SK-N-MC (cell line): ENCODE measurements at regions not wholly inside any gene's neighbourhood (a gene's known extent, or its start where the extent isn't known, plus 50 kb on each side); places are given as distances from the start of the nearest gene placed in this dataset.
A peak's percentile ranks its signal among the peaks of the same experiment; 100 is the strongest.

Experiments
- DNase-seq: peaks from one replicate; pipeline ENCODE4 v3.0.0-alpha.2; 2011; ENCODE audit warnings: low read depth, low spot score
- H3K27ac ChIP-seq: fragments of 200-600 bp; sonication (generic); 2 replicates; pipeline ENCODE4 v1.5.1; 2016; ENCODE audit warnings: mixed run types
- H3K36me3 ChIP-seq: fragments of 200-600 bp; sonication (generic); 2 replicates; pipeline ENCODE4 v1.6.1; 2017; ENCODE audit warnings: antibody characterized with exemption, low read length, mixed read lengths; ENCODE audit not compliant: insufficient read depth
- H3K4me3 ChIP-seq: fragments of 200-600 bp; sonication (generic); 2 replicates; pipeline ENCODE4 v1.5.1; 2016
- H3K9ac ChIP-seq: fragments of 200-600 bp; sonication (generic); 2 replicates; pipeline ENCODE4 v1.8.0; 2017; ENCODE audit warnings: mixed run types, mixed read lengths; ENCODE audit not compliant: insufficient read length
- H3K9me3 ChIP-seq: fragments of 200-600 bp; sonication (generic); 2 replicates; pipeline ENCODE4 v1.6.1; 2017; ENCODE audit warnings: low read depth, mild to moderate bottlenecking, antibody characterized with exemption, low read length, moderate library complexity, mixed read lengths
- EZH2 ChIP-seq: fragments of 200-600 bp; sonication (generic); IDR thresholded peaks from one replicate; pipeline ENCODE4 v1.6.1; 2017; ENCODE audit warnings: antibody characterized with exemption
- FOXP2 ChIP-seq: optimal IDR thresholded peaks from 2 replicates; pipeline ENCODE3; 2011; ENCODE audit warnings: mild to moderate bottlenecking, moderate library complexity; ENCODE audit not compliant: insufficient read depth; ENCODE audit errors: extremely low read length, control extremely low read depth
- POLR2AphosphoS5 ChIP-seq: IDR thresholded peaks from 2 replicates; pipeline ENCODE4 v1.6.1; 2012; ENCODE audit warnings: mild to moderate bottlenecking, low read depth, low read length, borderline replicate concordance

GRCh38 chr16:26688699-26689098 is 378.0 kb upstream of the C16orf82 start:
- TF ChIP-seq EZH2, result no peak
- TF ChIP-seq FOXP2, result no peak
- TF ChIP-seq POLR2AphosphoS5, result no peak
- Histone ChIP-seq H3K36me3 (no peaks in the 10 kb centered on the region), H3K4me3 (no peak overlapping the region), H3K9ac (no peak overlapping the region), H3K9me3 (no peaks in the 10 kb centered on the region), H3K27ac (no peak overlapping the region)
- DNase-seq, result no peak

- DNase-seq, result no peak
- Histone ChIP-seq H3K9me3 (no peaks in the 10 kb centered on the region), H3K4me3 (no peak overlapping the region), H3K36me3 (no peaks in the 10 kb centered on the region), H3K27ac (no peak overlapping the region), H3K9ac (no peak overlapping the region)
- TF ChIP-seq FOXP2, result no peak
- TF ChIP-seq EZH2, result no peak
- TF ChIP-seq POLR2AphosphoS5, result no peak
These were observed 374.1 kb upstream of the C16orf82 start for GRCh38 chr16:26692658-26693057.

- Histone ChIP-seq H3K9me3 (no peaks in the 10 kb centered on the region; the same call in 1 of the 2 replicates), H3K27ac (no peak overlapping the region), H3K4me3 (no peak overlapping the region), H3K9ac (no peak overlapping the region), H3K36me3 (no peaks in the 10 kb centered on the region)
- no peak for DNase-seq
- TF ChIP-seq POLR2AphosphoS5 (no peak), FOXP2 (no peak), EZH2 (no peak)
These were observed 368.9 kb upstream of the C16orf82 start for GRCh38 chr16:26697807-26698206.

- no peak for DNase-seq
- Histone ChIP-seq H3K9me3 (no peaks in the 10 kb centered on the region; the same call in 1 of the 2 replicates), H3K4me3 (no peak overlapping the region), H3K36me3 (no peaks in the 10 kb centered on the region), H3K9ac (no peak overlapping the region), H3K27ac (no peak overlapping the region)
- TF ChIP-seq POLR2AphosphoS5 (no peak), EZH2 (no peak), FOXP2 (no peak)
These were observed 366.5 kb upstream of the C16orf82 start for GRCh38 chr16:26700250-26700649.

- H3K36me3 ChIP-seq, result no peaks in the 10 kb centered on the region
- DNase-seq, result no peak
- no peaks in the 10 kb centered on the region; the same call in 1 of the 2 replicates for H3K9me3 ChIP-seq
- TF ChIP-seq EZH2 (no peak), FOXP2 (no peak), POLR2AphosphoS5 (no peak)
- no peak overlapping the region for H3K27ac ChIP-seq
- no peak overlapping the region for H3K9ac ChIP-seq
- H3K4me3 ChIP-seq, result no peak overlapping the region
These were observed 365.4 kb upstream of the C16orf82 start for GRCh38 chr16:26701243-26701886.

GRCh38 chr16:26705346-26705745 is 361.4 kb upstream of the C16orf82 start:
- no peak overlapping the region for H3K4me3 ChIP-seq
- H3K9ac ChIP-seq, result no peak overlapping the region
- DNase-seq, result no peak
- H3K27ac ChIP-seq, result no peak overlapping the region
- TF ChIP-seq POLR2AphosphoS5 (no peak), FOXP2 (no peak), EZH2 (no peak)
- no peaks in the 10 kb centered on the region; the same call in 1 of the 2 replicates for H3K9me3 ChIP-seq
- no peaks in the 10 kb centered on the region for H3K36me3 ChIP-seq

- TF ChIP-seq POLR2AphosphoS5 (no peak), EZH2 (no peak), FOXP2 (no peak)
- DNase-seq, result no peak
- H3K27ac ChIP-seq, result peak overlapping the region; percentile 65; the same call in 1 of the 2 replicates
These were observed 358.3 kb upstream of the C16orf82 start for GRCh38 chr16:26708428-26708827.

GRCh38 chr16:26709175-26709574 is 357.6 kb upstream of the C16orf82 start:
- no peaks in the 10 kb centered on the region for H3K9me3 ChIP-seq
- DNase-seq, result no peak
- peak overlapping the region; percentile 65 for H3K27ac ChIP-seq
- H3K36me3 ChIP-seq, result no peaks in the 10 kb centered on the region
- no peak overlapping the region for H3K9ac ChIP-seq
- no peak for TF ChIP-seq EZH2
- TF ChIP-seq POLR2AphosphoS5, result no peak
- no peak for TF ChIP-seq FOXP2
- no peak overlapping the region for H3K4me3 ChIP-seq

More at GRCh38 chr16:26708428-26708827, 358.3 kb upstream of the C16orf82 start:
- Histone ChIP-seq H3K36me3 (no peaks in the 10 kb centered on the region), H3K4me3 (no peak overlapping the region), H3K9ac (no peak overlapping the region), H3K9me3 (no peaks in the 10 kb centered on the region)

- TF ChIP-seq EZH2 (no peak), FOXP2 (no peak), POLR2AphosphoS5 (no peak)
- no peak overlapping the region for H3K9ac ChIP-seq
These were observed 357.0 kb upstream of the C16orf82 start for GRCh38 chr16:26709754-26710153.

More at GRCh38 chr16:26709754-26710153, 357.0 kb upstream of the C16orf82 start:
- Histone ChIP-seq H3K4me3 (no peak overlapping the region), H3K9me3 (no peaks in the 10 kb centered on the region), H3K27ac (peak overlapping the region; percentile 81), H3K36me3 (no peaks in the 10 kb centered on the region)
- DNase-seq, result no peak
